Neural crest cell (in vitro differentiated cells): ENCODE measurements at regions not wholly inside any gene's neighbourhood (a gene's known extent, or its start where the extent isn't known, plus 50 kb on each side); places are given as distances from the start of the nearest gene placed in this dataset.

Experiments
- DNase-seq: peaks from one replicate; pipeline ENCODE4 v3.0.0; 2021; ENCODE audit warnings: low read depth, mixed read lengths, low spot score
- H3K27ac Mint-ChIP-seq: one replicate; pipeline ENCODE4 v1.8.0; 2021; ENCODE audit warnings: mild to moderate bottlenecking, mixed read lengths; ENCODE audit not compliant: unreplicated experiment
- H3K27me3 Mint-ChIP-seq: 2 replicates; pipeline ENCODE4 v1.8.0; 2021; ENCODE audit warnings: low read depth, mild to moderate bottlenecking, mixed read lengths
- H3K36me3 Mint-ChIP-seq: 2 replicates; pipeline ENCODE4 v1.8.0; 2021; ENCODE audit warnings: low read depth, mild to moderate bottlenecking, mixed read lengths
- H3K4me1 Mint-ChIP-seq: 2 replicates; pipeline ENCODE4 v1.8.0; 2021; ENCODE audit warnings: mixed read lengths
- H3K4me3 Mint-ChIP-seq: one replicate; pipeline ENCODE4 v1.8.0; 2021; ENCODE audit warnings: mild to moderate bottlenecking, mixed read lengths
- H3K9me3 Mint-ChIP-seq: 2 replicates; pipeline ENCODE4 v1.8.0; 2021; ENCODE audit warnings: mixed read lengths
- CTCF ChIP-seq: fragments of 200-600 bp; sonication (generic); conservative IDR thresholded peaks from 2 replicates; pipeline ENCODE4 v1.5.0; 2021; ENCODE audit warnings: antibody characterized with exemption, mild to moderate bottlenecking

- H3K27ac Mint-ChIP-seq, result no peak overlapping the region
- H3K9me3 Mint-ChIP-seq, result no peaks in the 10 kb centered on the region
- DNase-seq, result no peak
- no peak for TF ChIP-seq CTCF
- H3K4me3 Mint-ChIP-seq, result no peak overlapping the region
- H3K27me3 Mint-ChIP-seq, result peaks cover 21% of the 10 kb centered on the region
- no peaks in the 10 kb centered on the region for H3K4me1 Mint-ChIP-seq
- H3K36me3 Mint-ChIP-seq, result no peaks in the 10 kb centered on the region
These were observed 182.3 kb upstream of the PWP1 start for GRCh38 chr12:107503129-107503855.

GRCh38 chr12:107503887-107504885 lies 181.4 kb upstream of the PWP1 start:
- DNase-seq, result no peak
- H3K4me3 Mint-ChIP-seq, result no peak overlapping the region
- no peaks in the 10 kb centered on the region for H3K36me3 Mint-ChIP-seq
- no peaks in the 10 kb centered on the region for H3K4me1 Mint-ChIP-seq
- TF ChIP-seq CTCF, result no peak
- no peak overlapping the region for H3K27ac Mint-ChIP-seq
- H3K9me3 Mint-ChIP-seq, result no peaks in the 10 kb centered on the region
- H3K27me3 Mint-ChIP-seq, result peaks cover 24% of the 10 kb centered on the region

GRCh38 chr12:107509421-107509820 lies 176.2 kb upstream of the PWP1 start:
- no peak overlapping the region for H3K27ac Mint-ChIP-seq
- no peaks in the 10 kb centered on the region for H3K9me3 Mint-ChIP-seq
- H3K27me3 Mint-ChIP-seq, result peaks cover 24% of the 10 kb centered on the region
- no peak for TF ChIP-seq CTCF
- DNase-seq, result no peak
- no peaks in the 10 kb centered on the region for H3K36me3 Mint-ChIP-seq
- H3K4me1 Mint-ChIP-seq, result no peaks in the 10 kb centered on the region
- H3K4me3 Mint-ChIP-seq, result no peak overlapping the region

GRCh38 chr12:107510211-107510610 lies 175.4 kb upstream of the PWP1 start:
- no peak for DNase-seq
- no peaks in the 10 kb centered on the region for H3K4me1 Mint-ChIP-seq
- H3K27ac Mint-ChIP-seq, result no peak overlapping the region
- no peak overlapping the region for H3K4me3 Mint-ChIP-seq
- no peaks in the 10 kb centered on the region for H3K36me3 Mint-ChIP-seq
- TF ChIP-seq CTCF, result no peak
- H3K9me3 Mint-ChIP-seq, result no peaks in the 10 kb centered on the region
- peaks cover 24% of the 10 kb centered on the region for H3K27me3 Mint-ChIP-seq

- Mint-ChIP-seq H3K4me3 (no peak overlapping the region), H3K27me3 (peaks cover 24% of the 10 kb centered on the region), H3K9me3 (no peaks in the 10 kb centered on the region), H3K36me3 (no peaks in the 10 kb centered on the region), H3K4me1 (no peaks in the 10 kb centered on the region), H3K27ac (no peak overlapping the region)
- no peak for DNase-seq
- TF ChIP-seq CTCF, result no peak
These were observed 174.3 kb upstream of the PWP1 start for GRCh38 chr12:107511292-107511691.
